Testis (tissue), 2 donors: ENCODE measurements at regions not wholly inside any gene's neighbourhood (a gene's known extent, or its start where the extent isn't known, plus 50 kb on each side); places are given as distances from the start of the nearest gene placed in this dataset.

Experiments used
- DNase-seq: peaks from one replicate; pipeline ENCODE4 v3.0.0-alpha.2; 2019
- H3K27ac ChIP-seq, 2 donors: fragments of 200-600 bp; sonication (generic); one replicate each; pipeline ENCODE4 v1.5.1; 2019
- H3K27me3 ChIP-seq: fragments of 200-600 bp; sonication (generic); one replicate; pipeline ENCODE4 v1.5.1; 2019
- H3K36me3 ChIP-seq: fragments of 200-600 bp; sonication (generic); one replicate; pipeline ENCODE4 v1.5.1; 2017; ENCODE audit warnings: low read depth; ENCODE audit errors: missing control alignments
- H3K4me1 ChIP-seq: fragments of 200-600 bp; sonication (generic); one replicate; pipeline ENCODE4 v1.5.1; 2019
- H3K4me3 ChIP-seq, 2 donors: fragments of 200-600 bp; sonication (generic); one replicate each; pipeline ENCODE4 v1.5.1; 2017 to 2019
- H3K9me3 ChIP-seq: fragments of 200-600 bp; sonication (generic); one replicate; pipeline ENCODE4 v1.5.1; 2017
- CTCF ChIP-seq, 3 experiments: fragments of 450-650 bp in 2 of 3; fragments of 200-600 bp in 1 of 3; sonication (generic) in 1 of 3; IDR thresholded peaks; one replicate each; pipeline ENCODE4 v1.5.1; 2016 to 2019; ENCODE audit warnings: antibody characterized with exemption in 3 of 3, mild to moderate bottlenecking in 2 of 3, moderate library complexity in 1 of 3
- POLR2A ChIP-seq: fragments of 450-650 bp; IDR thresholded peaks from one replicate; pipeline ENCODE4 v1.6.1; 2017; ENCODE audit warnings: antibody characterized with exemption, mild to moderate bottlenecking, moderate library complexity
- WGBS, 2 donors: methylation state at CpG; one replicate each; pipeline ENCODE4 v1.1.5; 2018; 5-methylcytosine and 5-hydroxymethylcytosine counted together
- intact Hi-C: fragments of 100-400 bp; cut with DNase I; formaldehyde crosslinking; loops from one replicate; pipeline ENCODE4 v1.15.1; 2023; ENCODE audit warnings: low total_unique reads

DNA sequence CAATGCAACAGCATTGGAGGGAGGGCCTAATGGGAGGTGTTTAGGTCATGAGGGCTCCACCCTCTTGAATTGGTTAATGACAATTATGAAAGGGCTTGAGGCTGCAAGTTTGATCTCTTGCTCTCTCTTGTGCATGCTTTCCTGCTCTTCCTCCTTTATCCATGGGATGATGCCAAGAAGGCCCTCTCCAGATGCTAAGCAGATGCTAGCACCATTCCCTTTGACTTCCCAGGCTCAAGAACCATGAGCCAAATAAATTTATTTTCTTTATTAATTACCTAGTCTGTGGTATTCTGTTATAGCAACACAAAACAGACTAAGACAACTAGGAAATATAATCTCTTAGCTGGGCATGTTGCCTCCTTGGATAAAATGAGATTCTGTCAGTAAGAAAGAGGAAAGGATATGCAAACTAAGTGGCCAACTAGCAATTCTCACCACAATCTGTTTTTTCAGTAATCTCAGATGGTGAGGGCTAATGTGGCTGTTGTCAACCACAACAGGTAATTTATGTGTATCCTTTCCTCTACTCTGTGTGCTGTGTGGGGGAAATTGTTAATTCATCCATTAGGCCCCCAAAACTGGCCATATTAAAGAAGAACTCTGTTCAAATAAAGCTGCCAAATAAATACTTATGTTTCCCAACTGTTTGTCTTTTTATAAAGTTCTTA lies 269.1 kb upstream of the CD180 start:
- Histone ChIP-seq H3K4me1 (no peaks in the 10 kb centered on the region), H3K27ac (no peak overlapping the region), H3K36me3 (no peaks in the 10 kb centered on the region), H3K27me3 (no peaks in the 10 kb centered on the region), H3K9me3 (no peaks in the 10 kb centered on the region), H3K4me3 (no peak overlapping the region)
- no peak for DNase-seq
- TF ChIP-seq POLR2A: no peak
- intact Hi-C loops: no loop called here

DNA sequence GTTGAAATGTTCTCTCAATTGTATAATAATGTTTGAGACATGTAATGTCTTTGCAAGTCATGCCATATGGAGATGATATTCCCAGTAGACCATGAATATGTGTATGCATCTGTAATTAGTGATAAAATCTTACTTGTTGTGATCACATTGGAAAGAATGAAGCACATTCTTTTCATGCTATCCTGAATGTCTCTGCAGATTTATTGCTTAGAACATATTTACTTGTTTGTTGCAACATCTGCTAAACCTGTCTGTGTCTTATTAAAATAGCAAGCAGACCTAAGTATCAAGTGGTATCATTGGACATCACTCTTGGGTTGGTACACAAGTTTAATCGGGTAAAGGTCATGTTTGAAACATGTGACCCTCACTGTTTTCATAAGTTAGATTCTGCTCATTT lies 265.5 kb upstream of the CD180 start:
- 85% methylated on average over 1 of the region's 1 CpG for WGBS, 2 donors
- TF ChIP-seq POLR2A (no peak), CTCF (IDR thresholded peaks at IDR 0.05) (no peak)
- Histone ChIP-seq H3K4me3 (no peak overlapping the region), H3K27me3 (no peaks in the 10 kb centered on the region), H3K4me1 (no peaks in the 10 kb centered on the region), H3K27ac (no peak overlapping the region), H3K9me3 (no peaks in the 10 kb centered on the region), H3K36me3 (no peaks in the 10 kb centered on the region)
- intact Hi-C loops: no loop called here
- no peak for DNase-seq

DNA sequence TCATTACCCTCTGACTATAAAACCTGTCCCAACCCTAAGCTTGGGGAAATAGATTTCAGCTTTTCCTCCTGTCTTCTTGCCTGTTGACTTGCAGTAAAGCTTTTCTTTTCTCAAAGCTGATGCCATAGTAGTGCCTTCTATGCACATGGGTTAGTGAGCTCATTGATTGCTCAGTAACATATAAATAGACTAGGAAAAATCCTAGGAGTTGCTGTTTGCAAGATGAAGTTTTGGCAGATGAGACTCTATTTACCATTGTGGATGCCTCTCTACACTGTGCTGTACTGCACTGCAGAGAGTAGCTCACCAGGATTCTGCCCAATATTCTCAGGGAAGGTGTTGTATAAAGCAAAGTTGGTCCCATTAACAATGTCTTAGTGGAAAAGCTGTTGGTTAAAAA lies 262.7 kb upstream of the CD180 start:
- no peaks in the 10 kb centered on the region for H3K4me1 ChIP-seq

GRCh38 chr5:67455970-67456369 lies 259.4 kb upstream of the CD180 start:
- TF ChIP-seq POLR2A (no peak), CTCF (IDR thresholded peaks at IDR 0.05) (no peak)
- intact Hi-C loops: no loop called here
- no peak for DNase-seq
- 96% methylated on average over 1 of the region's 1 CpG for WGBS, 2 donors
- Histone ChIP-seq H3K36me3 (no peaks in the 10 kb centered on the region), H3K4me3 (no peak overlapping the region), H3K9me3 (no peaks in the 10 kb centered on the region), H3K27ac (no peak overlapping the region), H3K4me1 (no peaks in the 10 kb centered on the region), H3K27me3 (no peaks in the 10 kb centered on the region)

More for the DNA sequence above, 262.7 kb upstream of the CD180 start:
- DNase-seq: no peak
- Histone ChIP-seq H3K36me3 (no peaks in the 10 kb centered on the region), H3K9me3 (no peaks in the 10 kb centered on the region), H3K27me3 (no peaks in the 10 kb centered on the region), H3K27ac (no peak overlapping the region), H3K4me3 (no peak overlapping the region)
- TF ChIP-seq CTCF (IDR thresholded peaks at IDR 0.05): no peak
- no peak for TF ChIP-seq POLR2A
- intact Hi-C loops: no loop called here

DNA sequence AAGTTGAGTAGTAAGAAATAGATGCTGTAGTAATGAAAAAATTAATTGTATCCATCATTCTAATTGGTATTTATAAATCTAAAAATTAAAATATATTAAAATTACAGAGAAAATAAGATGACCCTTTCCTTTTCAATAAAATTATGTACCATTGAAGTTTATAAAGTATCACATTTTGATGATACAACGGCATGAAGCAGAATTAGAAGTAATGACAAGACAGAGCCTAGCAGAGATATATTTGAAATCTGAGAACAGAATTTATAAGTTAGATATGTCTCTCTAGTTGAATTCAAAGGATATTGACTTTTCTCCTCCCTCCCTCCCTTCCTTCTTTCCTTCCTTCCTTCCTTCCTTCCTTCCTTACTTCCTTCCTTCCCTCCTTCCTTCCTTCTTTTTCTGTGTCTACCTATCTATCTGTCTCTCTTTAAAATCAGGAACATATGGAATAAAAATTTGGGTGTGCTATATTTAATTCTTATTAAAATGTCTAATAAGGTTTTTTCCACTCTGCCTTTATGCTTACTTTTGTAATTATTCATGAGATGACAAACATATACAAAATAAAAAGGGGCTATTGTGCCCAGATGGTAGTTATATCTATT lies 258.5 kb upstream of the CD180 start:
- H3K9me3 ChIP-seq: no peaks in the 10 kb centered on the region
- H3K27ac ChIP-seq: no peak overlapping the region
- no peak for DNase-seq
- no peaks in the 10 kb centered on the region for H3K36me3 ChIP-seq
- H3K27me3 ChIP-seq: no peaks in the 10 kb centered on the region
- no peaks in the 10 kb centered on the region for H3K4me1 ChIP-seq
- H3K4me3 ChIP-seq: no peak overlapping the region
- intact Hi-C loops: no loop called here
- TF ChIP-seq POLR2A (no peak), CTCF (IDR thresholded peaks at IDR 0.05) (no peak)
- 97 to 98% methylated on average over 1 of the region's 1 CpG for WGBS, 2 donors
